B cell (primary cell): ENCODE measurements at regions not wholly inside any gene's neighbourhood (a gene's known extent, or its start where the extent isn't known, plus 50 kb on each side); places are given as distances from the start of the nearest gene placed in this dataset.

Experiments used
- ATAC-seq: fragments of 200-7000 bp; cut with Tn5 transposase; one replicate; pipeline ENCODE4 v1.10.0; 2021; ENCODE audit warnings: low read depth, mild to moderate bottlenecking, moderate number of reproducible peaks, moderate library complexity
- CTCF ChIA-PET: fragments of 350-600 bp; sonication (Branson Sonifier 250); formaldehyde crosslinking; loops from one replicate; lab custom pipeline; 2021; ENCODE audit warnings: antibody characterized with exemption, inconsistent platforms; lab: Charles Lee
- POLR2A ChIA-PET: fragments of 350-600 bp; sonication (Branson Sonifier 250); formaldehyde crosslinking; loops from one replicate; lab custom pipeline; 2021; ENCODE audit warnings: antibody characterized with exemption; lab: Charles Lee
- DNase-seq: peaks from one replicate; pipeline ENCODE4 v3.0.0; 2013
- H2AFZ ChIP-seq: 2 replicates; pipeline ENCODE4 v1.6.1; 2012; ENCODE audit warnings: mild to moderate bottlenecking, low read depth, low read length; ENCODE audit not compliant: insufficient read depth, poor library complexity, severe bottlenecking
- H3K27ac ChIP-seq, 2 donors: 1 replicate in 1 of 2; 2 replicates in 1 of 2; pipeline ENCODE4 v1.5.1; 2012 to 2013; ENCODE audit warnings: low read length in 2 of 2, mild to moderate bottlenecking in 2 of 2, moderate library complexity in 1 of 2
- H3K27me3 ChIP-seq, 4 experiments: fragments of 200-600 bp in 1 of 4; sonication (generic) in 1 of 4; replicated peaks in 1 of 4; 1 replicate in 2 of 4; 2 replicates in 2 of 4; pipeline versions ENCODE4 v1.6.1 to v1.7.0; 2013 to 2016; ENCODE audit warnings: low read length in 3 of 4, mild to moderate bottlenecking in 2 of 4, mixed read lengths in 1 of 4, moderate library complexity in 1 of 4; ENCODE audit not compliant: insufficient read depth in 4 of 4, control insufficient read depth in 3 of 4; ENCODE audit errors: control extremely low read depth in 1 of 4
- H3K36me3 ChIP-seq, 2 experiments: replicated peaks in 1 of 2; 1 replicate in 1 of 2; 2 replicates in 1 of 2; pipeline versions ENCODE4 v1.6.1 to v1.7.1; 2013; ENCODE audit warnings: low read length in 1 of 2; ENCODE audit not compliant: insufficient read depth in 2 of 2, control insufficient read depth in 1 of 2; ENCODE audit errors: control extremely low read depth in 1 of 2, extremely low read depth in 1 of 2
- H3K4me1 ChIP-seq, 2 donors: fragments of 200-600 bp in 1 of 2; sonication (generic) in 1 of 2; 1 replicate in 1 of 2; 2 replicates in 1 of 2; pipeline versions ENCODE4 v1.5.1 to v1.6.1; 2013 to 2017; ENCODE audit warnings: low read length in 2 of 2; ENCODE audit not compliant: control insufficient read depth in 2 of 2, insufficient read depth in 2 of 2
- H3K4me2 ChIP-seq: replicated peaks from 2 replicates; pipeline ENCODE3; 2012; ENCODE audit warnings: mild to moderate bottlenecking, low read depth, low read length; ENCODE audit not compliant: poor library complexity, severe bottlenecking
- H3K4me3 ChIP-seq, 5 experiments: fragments of 200-600 bp in 1 of 5; sonication (generic) in 1 of 5; 1 replicate in 3 of 5; 2 replicates in 2 of 5; pipeline versions ENCODE4 v1.5.1 to v1.7.0; 2011 to 2016; ENCODE audit warnings: low read length in 4 of 5, mild to moderate bottlenecking in 4 of 5, low read depth in 2 of 5, control low read depth in 1 of 5, moderate library complexity in 1 of 5; ENCODE audit not compliant: insufficient read depth in 1 of 5; ENCODE audit errors: control extremely low read depth in 1 of 5, extremely low read depth in 1 of 5
- H3K79me2 ChIP-seq: fragments of 200-600 bp; sonication (generic); one replicate; pipeline ENCODE4 v1.6.0; 2016; ENCODE audit warnings: low read length; ENCODE audit not compliant: control insufficient read depth, insufficient read depth
- H3K9ac ChIP-seq: fragments of 200-600 bp; sonication (generic); 2 replicates; pipeline ENCODE4 v1.6.1; 2017; ENCODE audit warnings: mild to moderate bottlenecking, low read length, moderate library complexity
- H3K9me3 ChIP-seq, 3 donors: one replicate each; pipeline versions ENCODE4 v1.6.1 to v1.7.1; 2013; ENCODE audit warnings: low read length in 2 of 3; ENCODE audit not compliant: control insufficient read depth in 2 of 3, insufficient read depth in 1 of 3; ENCODE audit errors: control extremely low read depth in 1 of 3
- H4K20me1 ChIP-seq: 2 replicates; pipeline ENCODE4 v1.6.0; 2012; ENCODE audit warnings: mild to moderate bottlenecking, low read length; ENCODE audit not compliant: insufficient read depth, control insufficient read depth, poor library complexity, severe bottlenecking
- H3K27ac Mint-ChIP-seq: one replicate; pipeline ENCODE4 v1.8.0; 2021; ENCODE audit warnings: mixed read lengths
- H3K27me3 Mint-ChIP-seq: one replicate; pipeline ENCODE4 v1.8.0; 2021; ENCODE audit warnings: mixed read lengths
- H3K4me1 Mint-ChIP-seq: one replicate; pipeline ENCODE4 v1.8.0; 2021; ENCODE audit warnings: mixed read lengths
- H3K4me3 Mint-ChIP-seq: one replicate; pipeline ENCODE4 v1.8.0; 2021; ENCODE audit warnings: mixed read lengths
- H3K9me3 Mint-ChIP-seq: one replicate; pipeline ENCODE4 v1.8.0; 2022; ENCODE audit warnings: mixed read lengths; ENCODE audit not compliant: insufficient read depth
- CTCF ChIP-seq: fragments of 200-600 bp; IDR thresholded peaks from one replicate; pipeline ENCODE4 v1.8.0; 2022; ENCODE audit warnings: antibody characterized with exemption, mild to moderate bottlenecking
- EZH2 ChIP-seq: IDR thresholded peaks from 2 replicates; pipeline ENCODE4 v1.6.1; 2012; ENCODE audit warnings: borderline replicate concordance, low read depth, mild to moderate bottlenecking, moderate library complexity, low read length; ENCODE audit not compliant: insufficient read depth, poor library complexity, severe bottlenecking
- WGBS: methylation state at CpG from one replicate; pipeline ENCODE4 v1.1.5; 2013; ENCODE audit warnings: missing lambda C conversion rate; ENCODE audit not compliant: insufficient coverage; 5-methylcytosine and 5-hydroxymethylcytosine counted together
- intact Hi-C: fragments of 100-400 bp; cut with micrococcal nuclease; formaldehyde crosslinking; loops from one replicate; pipeline ENCODE4 v1.10.0; 2022

- peak overlapping the region; percentile 42 for H3K27ac Mint-ChIP-seq
- no peaks in the 10 kb centered on the region for H3K9me3 Mint-ChIP-seq
- TF ChIP-seq CTCF (no peak), EZH2 (no peak)
- Histone ChIP-seq H3K27ac (no peak overlapping the region), H2AFZ (no peak overlapping the region), H3K27me3 (no peaks in the 10 kb centered on the region), H3K4me3 (no peak overlapping the region), H3K79me2 (no peaks in the 10 kb centered on the region), H3K4me2 (no peak overlapping the region), H3K9me3 (no peaks in the 10 kb centered on the region), H3K36me3 (no peaks in the 10 kb centered on the region), H4K20me1 (no peaks in the 10 kb centered on the region), H3K4me1 (peaks cover 9 to 20% of the 10 kb centered on the region in 2 donors), H3K9ac (no peak overlapping the region)
- no peak for ATAC-seq
- WGBS, result 93% methylated on average over 3 of the region's 5 CpGs
- no peaks in the 10 kb centered on the region for H3K27me3 Mint-ChIP-seq
- no peak overlapping the region for H3K4me3 Mint-ChIP-seq
- intact Hi-C loops, result no loop called here
- POLR2A ChIA-PET, result no interaction called here
- peaks cover 21% of the 10 kb centered on the region for H3K4me1 Mint-ChIP-seq
- no peak for DNase-seq
- CTCF ChIA-PET, result no interaction called here
These were observed 77.3 kb upstream of the LTA4H start for GRCh38 chr12:96112733-96113132.

- Mint-ChIP-seq H3K4me3 (no peak overlapping the region), H3K4me1 (peaks cover 16% of the 10 kb centered on the region), H3K27ac (no peak overlapping the region), H3K9me3 (no peaks in the 10 kb centered on the region), H3K27me3 (no peaks in the 10 kb centered on the region)
- H3K9me3 ChIP-seq, result no peaks in the 10 kb centered on the region
- H4K20me1 ChIP-seq, result no peaks in the 10 kb centered on the region
- intact Hi-C loops, result no loop called here
- no peak overlapping the region for H2AFZ ChIP-seq
- no peak for TF ChIP-seq CTCF
- no peak for TF ChIP-seq EZH2
- no peak for ATAC-seq
- CTCF ChIA-PET, result interaction anchor here (0.7 to 1.2 kb wide), 2 partner anchors 98 to 111 kb away, joined by 4 to 5 read pairs; no protein-coding TSS in a partner anchor
- no peak overlapping the region for H3K27ac ChIP-seq
- WGBS, result 67% methylated on average over 3 of the region's 3 CpGs
- POLR2A ChIA-PET, result no interaction called here
- H3K79me2 ChIP-seq, result no peaks in the 10 kb centered on the region
- H3K4me2 ChIP-seq, result no peak overlapping the region
- H3K4me3 ChIP-seq, result no peak overlapping the region
- H3K27me3 ChIP-seq, result no peaks in the 10 kb centered on the region
- DNase-seq, result no peak
- peaks cover 17% of the 10 kb centered on the region in 2 donors for H3K4me1 ChIP-seq
- no peaks in the 10 kb centered on the region for H3K36me3 ChIP-seq
- no peak overlapping the region for H3K9ac ChIP-seq
These were observed 76.7 kb upstream of the ELK3 start for GRCh38 chr12:96117460-96117859.
